ENCODE measurements at regions not wholly inside any gene's neighbourhood (a gene's known extent, or its start where the extent isn't known, plus 50 kb on each side); places are given as distances from the start of the nearest gene placed in this dataset.

DNA sequence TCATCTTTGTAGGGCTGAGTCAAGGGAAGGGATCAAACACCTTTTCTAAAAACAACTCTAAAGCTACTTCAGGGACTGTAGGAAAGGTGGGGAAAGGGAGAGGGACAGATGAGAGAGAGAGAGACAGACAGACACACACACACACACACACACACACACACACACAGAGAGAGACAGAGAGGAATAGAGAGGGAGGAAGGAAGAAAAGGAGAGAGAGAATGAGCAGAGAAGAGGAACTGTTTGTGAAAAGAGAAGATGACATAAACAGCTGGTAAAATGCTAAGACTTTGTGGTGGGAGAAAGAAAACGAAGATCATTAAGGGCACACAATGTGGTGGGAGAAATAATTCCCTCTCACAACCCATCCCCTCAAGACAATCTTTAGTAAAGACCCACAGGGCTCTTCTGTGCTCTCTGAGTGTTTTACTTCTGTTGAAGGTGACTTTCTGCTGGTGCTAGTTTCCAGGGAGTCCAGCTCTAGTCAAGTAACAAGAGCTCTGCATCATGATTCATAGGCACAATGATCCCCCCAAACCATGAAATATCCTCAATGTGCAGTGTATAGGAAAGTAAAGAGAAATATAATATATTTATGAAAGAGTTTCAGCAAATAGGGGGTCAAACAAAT is 77.2 kb upstream of the STK17B start:
- DNase-seq (ENCODE audit: insufficient read length, low spot score) = no peak

DNA sequence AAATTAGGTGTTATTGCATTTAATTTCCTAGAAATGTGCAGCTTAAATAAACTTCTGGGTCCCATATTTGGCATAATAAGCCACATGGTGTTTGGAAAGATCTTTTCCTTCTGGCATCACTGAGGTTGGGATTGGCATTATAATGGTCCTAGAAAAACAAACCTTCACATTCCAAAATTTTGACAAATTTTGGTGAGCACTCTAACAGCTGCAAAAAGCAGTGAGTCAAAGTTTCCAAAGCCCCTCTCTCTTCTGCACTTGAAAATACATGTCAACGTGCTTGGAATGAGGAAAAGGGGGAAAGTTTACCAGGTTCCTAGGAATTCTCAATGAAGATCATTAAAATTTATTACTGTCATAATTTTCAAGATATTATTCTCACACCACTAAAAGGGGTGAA is 77.8 kb upstream of the STK17B start:
- DNase-seq (ENCODE audit: insufficient read length, low spot score) = no peak

More for the DNA sequence above, 77.2 kb upstream of the STK17B start:
- no peak for FAIRE-seq

DNA sequence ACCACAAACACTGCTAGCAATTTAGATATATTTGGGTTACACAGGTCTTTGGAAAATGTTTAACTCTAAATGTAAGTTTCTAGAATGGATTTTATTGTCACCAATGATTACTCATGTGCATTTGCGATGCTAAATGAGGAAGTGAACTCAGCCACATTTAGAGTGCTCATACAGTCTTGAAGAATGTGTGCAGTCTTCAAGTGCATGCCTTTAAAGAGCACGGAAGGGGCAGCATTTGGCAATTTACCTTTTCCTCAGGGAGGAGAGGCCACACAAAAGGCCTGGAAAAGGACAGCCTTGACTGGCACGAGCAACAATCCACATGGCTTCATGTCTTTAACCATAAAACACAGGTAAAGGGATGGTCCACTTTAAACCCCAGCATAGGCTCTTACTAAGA is 78.5 kb upstream of the STK17B start:
- DNase-seq (ENCODE audit: insufficient read length, low spot score) (no peak), FAIRE-seq (peak; percentile 55)

More for the DNA sequence above, 77.8 kb upstream of the STK17B start:
- FAIRE-seq = no peak

- FAIRE-seq = no peak
- no peak for DNase-seq (ENCODE audit: insufficient read length, low spot score)
Measured at GRCh38 chr2:196251132-196251531, 79.8 kb upstream of the STK17B start.

GRCh38 chr2:196252408-196253115 is 81.2 kb upstream of the STK17B start:
- FAIRE-seq = peak; percentile 14

GRCh38 chr2:196253116-196253480 is 81.7 kb upstream of the STK17B start:
- DNase-seq (ENCODE audit: insufficient read length, low spot score) (no peak), FAIRE-seq (peak; percentile 44)

More at GRCh38 chr2:196252408-196253115, 81.2 kb upstream of the STK17B start:
- DNase-seq (ENCODE audit: insufficient read length, low spot score) = no peak

GRCh38 chr2:196256585-196256984 is 85.2 kb upstream of the STK17B start:
- DNase-seq (ENCODE audit: insufficient read length, low spot score) = no peak
- no peak for FAIRE-seq

GRCh38 chr2:196257086-196257485 is 85.7 kb upstream of the STK17B start:
- no peak for FAIRE-seq
- DNase-seq (ENCODE audit: insufficient read length, low spot score) = no peak

DNA sequence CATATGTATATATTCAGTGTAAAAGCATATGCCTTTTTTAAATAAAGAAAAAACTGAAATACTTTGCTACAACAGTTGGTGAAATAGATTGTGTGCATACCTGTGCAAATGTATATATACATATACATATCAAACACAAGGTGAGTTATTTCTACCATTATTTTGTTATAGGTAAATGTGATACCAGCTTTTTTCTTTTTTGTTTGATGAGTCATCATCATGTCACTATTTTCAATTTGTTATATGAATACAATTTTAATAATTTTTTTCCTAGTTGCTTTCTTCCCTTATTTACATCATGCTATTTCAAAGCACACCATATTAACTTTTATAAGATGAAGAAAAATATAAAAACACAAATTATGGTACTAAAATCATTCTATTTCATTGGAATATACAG is 87.0 kb upstream of the STK17B start:
- no peak for DNase-seq (ENCODE audit: insufficient read length, low spot score)
- no peak for FAIRE-seq

DNA sequence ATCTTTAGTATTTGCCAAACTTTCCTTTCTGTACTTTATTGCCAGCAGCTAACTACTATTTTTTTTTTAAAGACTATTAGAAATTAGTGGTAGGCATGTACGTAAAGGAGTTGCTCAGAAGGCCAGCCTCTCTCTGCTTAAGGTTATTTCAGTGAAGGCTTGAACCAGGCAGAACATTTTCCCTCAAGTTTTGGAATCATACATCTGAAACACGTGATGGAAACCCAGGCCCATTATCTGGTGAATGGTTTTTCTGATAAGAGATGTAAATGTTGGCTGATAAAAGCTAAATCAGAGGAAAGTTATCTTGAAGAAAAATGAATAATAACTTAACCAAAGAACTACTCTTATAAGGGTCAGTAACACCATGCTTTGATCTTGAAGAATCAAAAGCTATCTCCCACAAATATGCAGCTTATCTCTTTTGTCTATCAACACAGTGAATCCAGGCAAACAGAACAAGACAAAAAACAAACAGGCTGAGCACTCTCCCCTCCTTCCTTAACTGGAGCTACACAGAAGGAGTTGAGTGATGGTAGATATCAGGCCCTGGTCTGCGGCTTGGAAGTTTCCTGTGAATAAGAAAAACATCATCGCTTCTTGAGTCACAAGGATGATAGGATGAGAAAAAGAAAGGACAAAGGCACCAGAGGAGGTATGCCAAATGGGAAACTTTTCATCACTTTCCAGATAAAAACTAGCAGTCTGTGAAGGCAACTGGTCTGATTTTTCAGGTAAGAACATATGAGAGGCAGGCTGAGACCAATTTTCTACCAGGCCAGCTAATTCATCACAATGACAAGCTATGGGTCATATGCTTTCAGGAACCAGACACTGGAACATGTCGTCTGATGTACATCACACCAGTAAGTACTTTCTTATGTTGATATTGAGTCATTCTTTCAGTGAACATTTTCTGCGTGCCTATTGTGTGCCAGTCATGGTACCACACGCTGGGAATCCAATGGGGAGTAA is 88.4 kb upstream of the STK17B start:
- DNase-seq (ENCODE audit: insufficient read length, low spot score) (no peak), FAIRE-seq (peak; percentile 52)

DNA sequence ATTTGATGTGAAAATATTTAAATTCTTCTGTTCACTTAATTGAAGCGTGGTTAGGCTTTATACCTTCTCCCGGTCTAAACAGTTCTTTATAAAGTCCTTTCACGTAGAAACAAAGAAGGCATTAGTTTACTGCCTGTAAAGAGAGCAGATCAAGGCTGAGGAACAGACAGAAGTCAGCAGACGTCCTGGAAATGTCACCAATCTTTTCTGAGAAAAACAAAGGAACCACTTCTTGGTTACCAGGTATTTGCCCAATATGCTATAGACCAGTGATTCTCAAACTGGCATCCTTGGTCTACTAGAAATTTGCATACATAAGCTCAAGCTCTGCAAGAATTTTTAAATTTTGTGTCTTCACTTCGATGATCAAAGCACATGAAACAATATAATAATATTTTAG is 89.2 kb upstream of the STK17B start:
- DNase-seq (ENCODE audit: insufficient read length, low spot score) = no peak
- no peak for FAIRE-seq

GRCh38 chr2:196262606-196263005 is 91.2 kb upstream of the STK17B start:
- FAIRE-seq = no peak
- DNase-seq (ENCODE audit: insufficient read length, low spot score) = no peak

DNA sequence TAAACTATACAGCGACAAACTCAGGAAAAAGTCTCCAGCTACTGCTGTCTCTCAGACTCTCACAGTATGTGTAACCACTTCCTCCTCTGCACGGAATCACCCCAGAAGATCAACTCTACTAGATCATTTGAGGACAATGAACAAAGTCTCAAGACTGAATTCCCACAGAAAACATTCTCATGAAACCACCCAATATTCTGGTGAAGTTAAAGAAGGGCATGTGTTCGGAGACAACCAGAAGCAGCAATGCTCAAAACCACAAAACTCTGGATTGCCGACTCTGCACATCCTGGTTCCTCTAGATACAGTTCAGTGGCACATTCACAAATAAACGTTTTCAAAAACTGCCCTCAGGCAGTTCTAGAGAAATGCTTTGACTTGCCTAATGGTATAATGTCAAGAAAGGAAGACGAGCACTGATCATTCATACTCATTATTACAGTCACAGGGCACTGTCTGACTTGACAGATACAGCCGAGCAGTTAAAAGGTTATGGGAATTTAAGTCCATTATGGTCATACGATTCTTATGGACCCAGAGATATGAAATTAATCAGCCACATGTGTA is 91.9 kb upstream of the STK17B start:
- no peak for DNase-seq (ENCODE audit: insufficient read length, low spot score)
- FAIRE-seq = peak; percentile 99

- FAIRE-seq (no peak), DNase-seq (ENCODE audit: insufficient read length, low spot score) (no peak)
Measured at GRCh38 chr2:196266351-196266750, 95.0 kb upstream of the STK17B start.

DNA sequence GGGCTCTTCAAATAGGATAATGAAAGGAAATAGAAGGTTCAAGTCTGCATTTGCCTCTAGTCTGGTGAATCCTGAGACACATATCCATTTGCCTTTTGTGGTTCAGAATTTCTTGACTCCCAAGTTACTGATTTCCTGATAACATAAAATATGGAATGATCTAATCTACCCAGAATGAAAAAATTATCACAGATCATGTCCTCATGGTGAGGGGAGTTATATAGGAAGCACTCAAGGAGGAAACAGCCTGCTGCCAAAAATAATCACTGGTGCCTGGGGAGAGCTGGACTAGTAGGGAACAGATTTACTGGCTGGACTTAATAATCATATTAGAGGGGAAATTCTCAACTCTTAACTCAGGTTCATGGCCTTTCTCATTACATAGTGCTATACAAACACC is 95.5 kb upstream of the STK17B start:
- FAIRE-seq = no peak
- DNase-seq (ENCODE audit: insufficient read length, low spot score) = no peak

- FAIRE-seq (peak; percentile 93), DNase-seq (ENCODE audit: insufficient read length, low spot score) (no peak)
Measured at GRCh38 chr2:196268025-196268424, 96.6 kb upstream of the STK17B start.

GRCh38 chr2:196268538-196269338 is 97.4 kb upstream of the STK17B start:
- FAIRE-seq (peak; percentile 60), DNase-seq (ENCODE audit: insufficient read length, low spot score) (no peak)

GRCh38 chr2:196271795-196272194 is 100.4 kb upstream of the STK17B start:
- DNase-seq (ENCODE audit: insufficient read length, low spot score) (no peak), FAIRE-seq (peak; percentile 68)

GRCh38 chr2:196274387-196274809 is 103.0 kb upstream of the STK17B start:
- FAIRE-seq (peak; percentile 81), DNase-seq (ENCODE audit: insufficient read length, low spot score) (no peak)

Measured in GM19239 (cell line).